ENCODE measurements at regions not wholly inside any gene's neighbourhood (a gene's known extent, or its start where the extent isn't known, plus 50 kb on each side); places are given as distances from the start of the nearest gene placed in this dataset.
"Not testable (repeated sequence)": the region's sequence is repeated elsewhere in the genome, so short reads cannot be mapped to it uniquely, and the experiment has no call there.

DNA sequence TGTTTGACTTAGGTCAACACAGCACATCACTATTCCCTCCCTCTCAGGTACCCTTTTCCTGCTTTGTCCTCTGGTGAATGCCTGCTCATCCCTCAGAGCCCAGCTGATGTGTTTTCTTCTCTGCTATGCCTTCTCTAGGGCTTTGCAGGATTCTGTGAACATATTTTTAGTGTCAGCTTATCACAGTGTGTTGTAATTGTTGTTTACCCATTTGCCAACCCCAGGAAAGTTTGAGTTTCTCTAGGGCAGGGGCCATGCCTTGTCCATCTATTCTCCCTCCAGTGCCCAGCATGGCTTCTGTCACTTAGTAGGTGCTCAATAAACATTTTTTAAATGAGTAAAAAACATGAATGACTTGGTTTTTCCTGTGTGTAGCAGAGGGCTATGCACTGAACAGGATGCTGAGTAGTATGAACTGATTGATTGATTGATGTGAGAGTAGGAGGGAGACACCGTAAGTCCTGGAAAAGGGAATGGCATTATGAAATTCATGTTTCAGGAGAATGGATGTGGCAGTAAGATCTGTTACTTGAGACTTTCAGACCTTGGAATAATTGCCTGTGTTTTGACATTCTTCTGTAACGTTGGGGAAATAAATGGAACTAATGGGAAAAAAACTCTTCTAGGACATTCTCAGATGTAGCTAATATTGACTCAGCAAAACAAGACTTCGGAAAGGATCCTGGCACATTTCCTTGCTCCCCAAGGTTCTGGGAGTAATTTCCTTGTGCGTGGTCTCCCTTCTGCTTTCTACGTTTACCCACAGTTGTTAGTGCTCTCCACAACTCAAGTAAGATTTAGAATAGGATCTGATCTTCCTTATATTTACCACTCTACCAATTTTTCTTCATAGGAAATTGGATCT is 267.3 kb upstream of the TBL1XR1 start:
- Histone ChIP-seq H3K36me3 (no peaks in the 10 kb centered on the region), H3K27ac (no peak overlapping the region), H3K4me3 (no peak overlapping the region), H3K27me3 (no peaks in the 10 kb centered on the region), H3K4me1 (ENCODE audit: insufficient read depth) (peaks cover 2% of the 10 kb centered on the region), H3K9me3 (no peaks in the 10 kb centered on the region)
- intact Hi-C loops (cut with DNase I) = no loop called here
- TF ChIP-seq EP300 (IDR thresholded peaks at IDR 0.05) (no peak), POLR2A (IDR thresholded peaks at IDR 0.05) (no peak)
- TF ChIP-seq, protein P1, sequence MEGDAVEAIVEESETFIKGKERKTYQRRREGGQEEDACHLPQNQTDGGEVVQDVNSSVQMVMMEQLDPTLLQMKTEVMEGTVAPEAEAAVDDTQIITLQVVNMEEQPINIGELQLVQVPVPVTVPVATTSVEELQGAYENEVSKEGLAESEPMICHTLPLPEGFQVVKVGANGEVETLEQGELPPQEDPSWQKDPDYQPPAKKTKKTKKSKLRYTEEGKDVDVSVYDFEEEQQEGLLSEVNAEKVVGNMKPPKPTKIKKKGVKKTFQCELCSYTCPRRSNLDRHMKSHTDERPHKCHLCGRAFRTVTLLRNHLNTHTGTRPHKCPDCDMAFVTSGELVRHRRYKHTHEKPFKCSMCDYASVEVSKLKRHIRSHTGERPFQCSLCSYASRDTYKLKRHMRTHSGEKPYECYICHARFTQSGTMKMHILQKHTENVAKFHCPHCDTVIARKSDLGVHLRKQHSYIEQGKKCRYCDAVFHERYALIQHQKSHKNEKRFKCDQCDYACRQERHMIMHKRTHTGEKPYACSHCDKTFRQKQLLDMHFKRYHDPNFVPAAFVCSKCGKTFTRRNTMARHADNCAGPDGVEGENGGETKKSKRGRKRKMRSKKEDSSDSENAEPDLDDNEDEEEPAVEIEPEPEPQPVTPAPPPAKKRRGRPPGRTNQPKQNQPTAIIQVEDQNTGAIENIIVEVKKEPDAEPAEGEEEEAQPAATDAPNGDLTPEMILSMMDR (IDR thresholded peaks at IDR 0.05) = no peak
- DNase-seq = no peak
- WGBS, 3 donors = 38 to 54% (median 45%) methylated on average over 5 of the region's 5 CpGs

DNA sequence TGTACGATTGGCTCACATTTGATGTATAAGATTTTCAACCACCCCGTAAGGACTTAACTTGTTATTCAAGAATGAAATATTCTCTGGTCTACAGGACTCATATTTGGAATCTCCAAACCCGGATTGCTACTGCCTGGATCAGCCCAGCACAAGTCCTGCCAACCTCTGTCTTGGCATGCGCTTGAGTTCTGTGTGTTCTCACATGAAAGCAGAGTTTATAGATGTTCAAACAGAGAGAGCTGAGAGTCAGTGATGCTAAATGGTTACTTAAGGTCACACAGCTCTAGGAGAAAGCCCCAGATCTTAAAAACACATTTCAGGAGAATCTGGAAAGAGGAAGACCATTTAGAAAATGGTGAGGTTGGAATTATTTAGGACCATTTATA is 268.0 kb upstream of the TBL1XR1 start:
- intact Hi-C loops (cut with DNase I) = no loop called here
- Histone ChIP-seq H3K4me3 (no peak overlapping the region), H3K36me3 (no peaks in the 10 kb centered on the region), H3K27ac (no peak overlapping the region), H3K27me3 (no peaks in the 10 kb centered on the region), H3K4me1 (ENCODE audit: insufficient read depth) (no peaks in the 10 kb centered on the region), H3K9me3 (no peaks in the 10 kb centered on the region)
- TF ChIP-seq EP300 (IDR thresholded peaks at IDR 0.05) (no peak), POLR2A (IDR thresholded peaks at IDR 0.05) (no peak)
- TF ChIP-seq, protein P1 (IDR thresholded peaks at IDR 0.05) = no peak
- DNase-seq = peak in 2 of 5 donors; percentile 39 to 72
- WGBS, 3 donors = 53 to 74% (median 73%) methylated on average over 4 of the region's 4 CpGs

DNA sequence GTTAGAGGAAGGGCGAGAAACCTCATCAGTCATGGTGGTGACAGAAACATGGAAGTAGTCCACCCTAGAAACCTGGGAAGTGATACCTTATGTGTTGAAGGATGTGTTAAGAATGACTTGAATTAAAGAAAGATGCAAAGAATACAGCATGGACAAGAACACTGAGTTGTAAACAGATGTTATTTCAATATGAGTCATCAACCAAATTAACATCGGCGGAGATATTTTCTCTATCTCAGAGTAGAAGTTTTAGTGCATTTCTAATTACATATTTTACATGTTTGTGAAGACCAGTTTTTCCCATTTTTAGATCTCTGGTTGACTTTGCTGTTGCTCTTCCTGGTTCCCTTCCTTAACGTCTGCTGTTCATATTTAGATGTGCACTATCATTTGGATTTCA is 268.8 kb upstream of the TBL1XR1 start:
- no peaks in the 10 kb centered on the region for H3K4me1 ChIP-seq (ENCODE audit: insufficient read depth)
- H3K27ac ChIP-seq = no peak overlapping the region
- no peaks in the 10 kb centered on the region for H3K27me3 ChIP-seq
- TF ChIP-seq, protein P1 (IDR thresholded peaks at IDR 0.05) = no peak
- TF ChIP-seq EP300 (IDR thresholded peaks at IDR 0.05) (no peak), POLR2A (IDR thresholded peaks at IDR 0.05) (no peak)
- intact Hi-C loops (cut with DNase I) = no loop called here
- no peak for DNase-seq
- H3K4me3 ChIP-seq = no peak overlapping the region
- H3K9me3 ChIP-seq = no peaks in the 10 kb centered on the region
- H3K36me3 ChIP-seq = no peaks in the 10 kb centered on the region
- 55 to 62% (median 57%) methylated on average over 4 of the region's 4 CpGs for WGBS, 3 donors

DNA sequence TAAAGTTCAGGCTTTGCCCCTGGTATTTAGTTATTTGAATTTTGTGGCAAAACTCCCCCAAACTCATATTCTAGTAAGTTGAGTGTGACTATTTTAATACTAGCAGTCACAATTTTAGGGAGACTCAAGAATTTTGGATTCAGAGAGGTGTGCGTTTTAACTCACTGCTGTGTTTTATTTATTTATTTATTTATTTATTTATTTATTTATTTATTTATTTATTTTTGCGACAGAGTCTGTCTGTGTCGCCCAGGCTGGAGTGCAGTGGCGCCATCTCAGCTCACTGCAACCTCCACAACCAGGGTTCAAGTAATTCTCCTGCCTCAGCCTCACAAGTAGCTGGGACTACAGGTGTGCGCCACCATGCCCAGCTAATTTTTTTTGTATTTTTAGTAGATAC is 269.3 kb upstream of the TBL1XR1 start:
- H3K4me1 ChIP-seq (ENCODE audit: insufficient read depth); H3K9me3 ChIP-seq; H3K27ac ChIP-seq; DNase-seq; H3K4me3 ChIP-seq; H3K27me3 ChIP-seq; H3K36me3 ChIP-seq; intact Hi-C loops (cut with DNase I): not testable (repeated sequence)
- 96 to 98% (median 97%) methylated on average over 5 of the region's 5 CpGs for WGBS, 3 donors

DNA sequence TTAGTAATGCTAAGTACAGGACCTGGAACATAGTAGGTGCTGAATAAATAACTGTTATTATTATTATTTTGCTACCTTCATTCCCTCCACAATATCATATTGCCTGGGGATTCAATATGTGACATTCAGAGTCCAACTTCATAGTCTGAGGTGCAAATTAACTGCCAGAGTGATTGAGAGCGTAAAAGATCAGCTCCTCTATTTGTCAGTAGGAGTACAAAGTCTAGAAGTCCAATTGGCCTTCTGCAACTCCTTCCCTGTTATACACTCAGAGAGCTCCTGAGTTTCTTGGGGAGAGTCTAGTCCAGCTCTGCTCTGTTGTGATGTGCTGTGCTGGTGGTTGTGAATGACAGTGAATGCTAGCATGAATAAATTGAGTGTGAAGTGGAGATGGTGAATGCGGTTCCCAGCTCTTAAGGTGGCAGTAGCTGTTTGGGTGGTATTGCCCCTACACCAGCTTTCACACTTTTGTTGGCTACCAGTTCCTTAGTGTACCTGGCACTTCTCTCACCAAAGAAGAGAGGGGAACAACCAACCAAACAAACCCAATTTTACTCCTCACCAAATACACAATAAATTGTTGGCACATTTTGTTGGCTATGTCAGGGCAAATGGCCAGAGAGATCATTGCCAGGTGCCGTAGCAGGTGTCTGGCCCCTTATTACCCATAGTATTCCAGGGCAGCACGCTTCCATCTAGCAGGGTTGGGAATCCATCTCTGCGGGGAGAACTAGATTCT is 270.1 kb upstream of the TBL1XR1 start:
- Histone ChIP-seq H3K9me3 (no peaks in the 10 kb centered on the region), H3K4me1 (ENCODE audit: insufficient read depth) (no peaks in the 10 kb centered on the region), H3K27ac (no peak overlapping the region), H3K36me3 (no peaks in the 10 kb centered on the region), H3K27me3 (no peaks in the 10 kb centered on the region), H3K4me3 (no peak overlapping the region)
- 97 to 99% (median 97%) methylated on average over 5 of the region's 5 CpGs for WGBS, 3 donors
- TF ChIP-seq, protein P1 (IDR thresholded peaks at IDR 0.05) = no peak
- TF ChIP-seq EP300 (IDR thresholded peaks at IDR 0.05) = no peak
- TF ChIP-seq POLR2A (IDR thresholded peaks at IDR 0.05) = no peak
- intact Hi-C loops (cut with DNase I) = no loop called here
- no peak for DNase-seq

Data from ovary (tissue), 7 donors.